IPS DF 6.9 (cell line): ENCODE measurements at regions not wholly inside any gene's neighbourhood (a gene's known extent, or its start where the extent isn't known, plus 50 kb on each side); places are given as distances from the start of the nearest gene placed in this dataset.
A peak's percentile ranks its signal among the peaks of the same experiment; 100 is the strongest.

Experiments
- DNase-seq: peaks from one replicate; pipeline ENCODE4 v3.0.0-alpha.2; 2013; ENCODE audit warnings: low read depth, low spot score
- H3K27ac ChIP-seq: one replicate; pipeline ENCODE4 v1.5.1; 2013; ENCODE audit warnings: low read length, control low read depth
- H3K27me3 ChIP-seq: 2 replicates; pipeline ENCODE4 v1.6.1; 2013; ENCODE audit warnings: mild to moderate bottlenecking, low read length; ENCODE audit not compliant: control insufficient read depth, insufficient read depth
- H3K36me3 ChIP-seq: 2 replicates; pipeline ENCODE4 v1.6.1; 2013; ENCODE audit warnings: low read length; ENCODE audit not compliant: control insufficient read depth, insufficient read depth
- H3K4me1 ChIP-seq: 2 replicates; pipeline ENCODE4 v1.6.1; 2013; ENCODE audit warnings: low read length; ENCODE audit not compliant: control insufficient read depth, insufficient read depth
- H3K4me3 ChIP-seq: 2 replicates; pipeline ENCODE4 v1.5.1; 2013; ENCODE audit warnings: mild to moderate bottlenecking, low read length
- H3K9me3 ChIP-seq: 2 replicates; pipeline ENCODE4 v1.6.1; 2013; ENCODE audit warnings: low read length, inconsistent platforms; ENCODE audit not compliant: control insufficient read depth, insufficient read depth
- WGBS: extraction: QIAGEN DNeasy Blood & Tissue Kit; methylation state at CpG from one replicate; pipeline ENCODE4 v1.1.7; 2013; ENCODE audit warnings: mixed read lengths, missing lambda C conversion rate; ENCODE audit not compliant: insufficient read length, insufficient coverage; 5-methylcytosine and 5-hydroxymethylcytosine counted together

- Histone ChIP-seq H3K4me3 (no peak overlapping the region), H3K4me1 (peaks cover 2% of the 10 kb centered on the region; the same call in 1 of the 2 replicates), H3K27ac (no peak overlapping the region), H3K27me3 (no peaks in the 10 kb centered on the region), H3K36me3 (no peaks in the 10 kb centered on the region), H3K9me3 (no peaks in the 10 kb centered on the region)
- DNase-seq: no peak
- no CpG with 5 or more reads among the region's 6 CpGs for WGBS
Measured at GRCh38 chr6:40340957-40341356, 246.2 kb downstream of the LRFN2 start.

- H3K4me1 ChIP-seq: peaks cover 2% of the 10 kb centered on the region; the same call in 1 of the 2 replicates
- no peak for DNase-seq
Measured at GRCh38 chr6:40340196-40340595, 247.0 kb downstream of the LRFN2 start.

DNA sequence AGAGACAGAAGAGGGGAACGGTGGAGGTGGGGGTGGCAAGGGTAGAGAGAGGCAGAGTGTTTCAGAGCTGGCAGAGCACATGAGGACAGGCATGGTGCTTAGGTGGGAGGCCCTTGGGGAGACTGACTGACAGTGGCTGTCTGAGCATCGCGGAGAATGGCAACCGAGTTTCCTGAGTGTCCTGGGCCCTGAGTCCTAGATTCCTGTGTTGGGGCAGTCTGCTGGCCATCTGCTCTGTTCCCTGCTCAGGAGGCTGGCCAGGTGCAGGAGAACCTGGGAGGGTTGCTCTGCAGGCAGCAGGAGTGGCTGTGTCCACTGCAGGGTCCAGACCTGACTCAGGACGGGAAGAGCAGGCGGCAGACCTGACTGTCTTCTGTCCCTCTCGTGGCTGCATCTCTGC lies 248.9 kb downstream of the LRFN2 start:
- DNase-seq: no peak
- no peaks in the 10 kb centered on the region for H3K36me3 ChIP-seq
- H3K27me3 ChIP-seq: no peaks in the 10 kb centered on the region
- H3K27ac ChIP-seq: no peak overlapping the region
- H3K9me3 ChIP-seq: no peaks in the 10 kb centered on the region
- peaks cover 6% of the 10 kb centered on the region for H3K4me1 ChIP-seq
- H3K4me3 ChIP-seq: no peak overlapping the region
- WGBS: no CpG with 5 or more reads among the region's 7 CpGs

More at GRCh38 chr6:40340196-40340595, 247.0 kb downstream of the LRFN2 start:
- no CpG with 5 or more reads among the region's 8 CpGs for whole genome bisulfite sequencing
- Histone ChIP-seq H3K36me3 (no peaks in the 10 kb centered on the region), H3K27ac (no peak overlapping the region), H3K27me3 (no peaks in the 10 kb centered on the region), H3K9me3 (no peaks in the 10 kb centered on the region), H3K4me3 (no peak overlapping the region)

DNA sequence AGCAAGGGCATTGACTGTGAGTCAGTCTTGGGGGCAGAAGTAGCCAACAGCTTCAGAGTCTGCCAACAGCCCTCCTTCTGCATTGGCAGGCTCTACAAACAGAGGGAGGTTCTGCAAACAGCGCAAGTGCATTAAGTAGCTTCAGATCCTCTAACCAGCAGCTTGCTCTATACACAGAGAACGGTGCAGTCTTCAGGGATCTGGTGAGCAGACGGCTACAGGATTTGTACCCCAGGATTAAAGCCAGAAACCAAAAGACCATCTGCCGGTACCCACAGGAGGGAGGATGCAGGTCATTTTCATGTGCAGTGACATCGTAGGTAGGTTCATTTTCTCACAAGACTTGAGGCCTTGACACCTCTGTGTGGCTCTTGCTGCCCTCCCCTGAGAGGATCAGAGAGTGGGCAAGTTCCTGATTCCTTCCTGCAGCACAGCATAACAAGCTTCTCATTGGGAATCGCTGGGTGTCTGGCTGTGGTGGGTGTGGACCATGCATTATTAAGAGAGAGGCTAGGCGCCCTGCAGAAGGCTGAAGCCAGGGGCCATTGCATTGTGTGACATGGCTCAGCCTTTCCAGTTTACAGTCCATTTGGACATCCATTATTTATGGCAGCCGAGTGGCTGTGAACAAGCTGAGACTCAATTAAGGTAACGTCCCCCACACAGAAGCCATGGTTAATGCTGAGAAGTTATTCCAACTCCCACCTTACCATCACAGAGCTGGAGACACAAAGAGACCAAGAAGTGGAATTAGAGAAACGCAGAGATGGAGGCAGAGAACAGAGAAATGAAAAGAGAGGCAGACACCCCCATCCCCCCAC lies 250.0 kb downstream of the LRFN2 start:
- Histone ChIP-seq H3K36me3 (no peaks in the 10 kb centered on the region), H3K4me3 (no peak overlapping the region), H3K27ac (no peak overlapping the region), H3K27me3 (no peaks in the 10 kb centered on the region), H3K4me1 (peaks cover 6% of the 10 kb centered on the region), H3K9me3 (no peaks in the 10 kb centered on the region)
- WGBS: no CpG with 5 or more reads among the region's 10 CpGs
- DNase-seq: no peak

GRCh38 chr6:40336296-40336695 lies 250.9 kb downstream of the LRFN2 start:
- Histone ChIP-seq H3K27me3 (no peaks in the 10 kb centered on the region), H3K4me1 (peaks cover 10% of the 10 kb centered on the region), H3K4me3 (no peak overlapping the region), H3K36me3 (no peaks in the 10 kb centered on the region), H3K9me3 (no peaks in the 10 kb centered on the region), H3K27ac (no peak overlapping the region)
- no CpG with 5 or more reads among the region's 1 CpG for WGBS
- no peak for DNase-seq

DNA sequence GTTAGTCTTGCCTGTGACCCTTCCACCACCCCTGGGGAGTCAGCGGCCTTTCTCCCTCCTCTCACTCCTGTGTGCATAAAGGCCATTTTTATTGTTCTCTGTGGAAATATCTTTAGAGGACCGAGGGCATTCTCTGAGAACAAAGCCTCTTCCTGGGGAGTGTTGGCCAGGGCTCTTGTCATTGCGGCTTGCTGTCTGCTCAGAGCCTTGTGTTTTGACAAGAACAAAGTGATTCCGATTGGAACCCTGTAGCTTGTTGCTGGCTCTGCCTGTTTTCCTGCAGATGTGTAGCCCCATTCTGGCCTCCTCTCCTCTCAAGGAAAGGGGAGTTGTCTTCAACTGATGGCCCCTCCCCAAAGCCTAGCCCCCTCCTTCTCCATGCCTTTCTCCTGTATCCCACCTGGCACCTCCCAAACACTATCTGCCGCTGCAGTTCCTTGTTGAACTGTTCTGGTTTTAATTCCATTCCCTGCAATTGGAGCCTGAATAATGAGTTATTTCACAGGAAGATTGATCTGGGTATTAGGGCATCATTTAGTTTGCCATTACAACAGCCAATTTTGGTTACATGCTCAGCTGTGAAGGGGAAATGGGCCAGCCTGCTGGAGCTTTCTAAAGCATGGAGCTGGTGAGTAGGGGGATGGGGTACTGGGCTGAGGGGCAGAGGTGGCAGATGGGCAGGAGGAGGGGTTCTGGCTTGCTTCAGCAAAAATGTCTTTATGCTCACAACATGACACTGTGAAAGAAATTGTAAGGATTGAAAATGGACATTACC lies 252.5 kb downstream of the LRFN2 start:
- Histone ChIP-seq H3K9me3 (no peaks in the 10 kb centered on the region), H3K4me1 (peaks cover 17% of the 10 kb centered on the region), H3K27ac (no peak overlapping the region), H3K27me3 (no peaks in the 10 kb centered on the region), H3K4me3 (no peak overlapping the region), H3K36me3 (no peaks in the 10 kb centered on the region)
- no CpG with 5 or more reads among the region's 5 CpGs for WGBS
- no peak for DNase-seq

DNA sequence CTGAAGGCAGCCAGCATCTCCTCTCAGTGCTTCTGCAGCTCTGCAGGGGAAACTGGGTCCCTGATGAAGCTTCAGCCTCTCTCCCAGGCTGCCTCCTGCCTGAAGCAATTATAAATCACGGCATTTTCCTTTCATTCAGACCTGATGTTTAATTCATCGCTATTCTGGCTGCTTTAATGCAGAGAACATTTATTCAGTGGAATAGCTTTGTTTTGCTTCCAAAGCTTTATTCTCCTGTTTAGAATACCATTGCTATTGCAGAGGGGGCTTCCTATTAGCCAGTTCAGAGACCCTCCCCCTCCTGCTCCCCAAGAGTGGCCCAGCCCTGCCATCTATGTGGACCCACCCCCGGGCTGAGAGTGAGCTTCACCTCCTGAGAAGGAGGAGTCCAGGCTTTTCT lies 255.6 kb downstream of the LRFN2 start:
- Histone ChIP-seq H3K9me3 (no peaks in the 10 kb centered on the region), H3K4me1 (peaks cover 21% of the 10 kb centered on the region), H3K4me3 (no peak overlapping the region), H3K27me3 (no peaks in the 10 kb centered on the region; the same call in 1 of the 2 replicates), H3K27ac (no peak overlapping the region), H3K36me3 (no peaks in the 10 kb centered on the region)
- no peak for DNase-seq
- no CpG with 5 or more reads among the region's 3 CpGs for WGBS

GRCh38 chr6:40330301-40330721 lies 256.9 kb downstream of the LRFN2 start:
- WGBS: no CpG with 5 or more reads among the region's 4 CpGs
- peak overlapping the region; percentile 54 for H3K27ac ChIP-seq

DNA sequence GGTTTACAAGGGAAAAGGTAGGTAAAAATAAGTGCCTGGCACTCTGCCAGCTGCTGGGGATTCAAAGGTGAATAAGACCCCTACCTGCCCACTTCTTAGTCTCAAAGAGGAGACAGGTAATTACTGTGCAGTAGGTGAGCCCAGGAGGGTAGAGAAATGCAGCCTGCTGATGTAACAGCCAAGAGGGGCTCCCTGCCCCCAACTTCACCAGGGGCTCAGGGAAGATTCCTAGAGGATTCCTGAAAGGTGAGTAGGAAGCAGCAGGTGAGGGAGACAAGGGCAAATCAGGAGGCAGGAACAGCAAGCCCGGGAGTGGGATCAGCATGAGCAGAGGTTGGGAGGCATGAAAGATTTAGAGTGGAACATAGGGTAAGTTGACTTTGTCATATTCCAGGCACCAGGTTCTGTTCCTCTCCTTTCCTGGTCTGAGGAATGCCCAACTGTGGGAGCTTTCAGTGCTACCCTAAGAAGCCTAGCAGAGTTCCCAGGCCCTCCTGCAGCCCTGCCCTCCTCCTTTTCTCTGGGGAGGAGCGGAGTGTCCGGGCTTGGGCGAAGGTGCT lies 258.1 kb downstream of the LRFN2 start:
- peak; percentile 64 for DNase-seq
- no peaks in the 10 kb centered on the region for H3K36me3 ChIP-seq
- H3K9me3 ChIP-seq: no peaks in the 10 kb centered on the region
- H3K27me3 ChIP-seq: no peaks in the 10 kb centered on the region; the same call in 1 of the 2 replicates
- no peak overlapping the region for H3K4me3 ChIP-seq
- WGBS: no CpG with 5 or more reads among the region's 4 CpGs
- H3K4me1 ChIP-seq: peaks cover 18% of the 10 kb centered on the region
- no peak overlapping the region for H3K27ac ChIP-seq

More at GRCh38 chr6:40330301-40330721, 256.9 kb downstream of the LRFN2 start:
- no peaks in the 10 kb centered on the region; the same call in 1 of the 2 replicates for H3K27me3 ChIP-seq
- H3K9me3 ChIP-seq: no peaks in the 10 kb centered on the region
- DNase-seq: peak; percentile 71
- peaks cover 21% of the 10 kb centered on the region for H3K4me1 ChIP-seq
- H3K4me3 ChIP-seq: no peak overlapping the region
- H3K36me3 ChIP-seq: no peaks in the 10 kb centered on the region

DNA sequence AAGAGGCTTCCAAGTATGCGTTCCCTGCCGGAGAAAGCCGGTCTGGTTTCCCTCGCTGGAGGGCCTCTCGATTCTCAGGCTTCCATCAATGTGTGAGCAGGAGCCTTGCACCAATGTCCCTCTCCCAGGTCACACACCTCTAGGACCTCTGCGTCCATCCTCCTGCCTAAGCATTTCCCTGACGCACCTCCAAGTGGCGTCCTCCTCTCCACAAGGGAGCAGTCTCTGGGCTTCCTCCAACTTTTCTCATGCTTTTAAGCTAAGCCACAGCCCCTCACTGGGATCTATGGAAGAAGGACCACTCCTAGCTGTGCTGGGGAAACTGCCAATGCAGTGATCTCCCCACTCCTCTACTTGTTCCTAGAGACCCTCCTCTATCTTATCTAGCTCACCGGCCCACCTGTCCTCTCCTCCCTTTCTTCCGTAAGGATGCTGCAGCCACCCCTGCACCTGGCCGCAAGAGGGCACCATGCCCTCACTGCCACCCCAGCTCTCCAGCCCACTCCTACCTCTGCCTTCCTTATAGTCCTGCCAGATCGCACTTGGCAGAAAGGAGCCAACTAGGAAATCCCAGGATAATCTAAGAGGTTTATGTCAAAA lies 258.7 kb downstream of the LRFN2 start:
- H3K27me3 ChIP-seq: no peaks in the 10 kb centered on the region; the same call in 1 of the 2 replicates
- H3K4me3 ChIP-seq: no peak overlapping the region
- no CpG with 5 or more reads among the region's 12 CpGs for WGBS
- H3K36me3 ChIP-seq: no peaks in the 10 kb centered on the region
- H3K4me1 ChIP-seq: peaks cover 15% of the 10 kb centered on the region
- no peak overlapping the region for H3K27ac ChIP-seq
- peak; percentile 87 for DNase-seq
- H3K9me3 ChIP-seq: no peaks in the 10 kb centered on the region
